ENCODE measurements at regions not wholly inside any gene's neighbourhood (a gene's known extent, or its start where the extent isn't known, plus 50 kb on each side); places are given as distances from the start of the nearest gene placed in this dataset.

DNA sequence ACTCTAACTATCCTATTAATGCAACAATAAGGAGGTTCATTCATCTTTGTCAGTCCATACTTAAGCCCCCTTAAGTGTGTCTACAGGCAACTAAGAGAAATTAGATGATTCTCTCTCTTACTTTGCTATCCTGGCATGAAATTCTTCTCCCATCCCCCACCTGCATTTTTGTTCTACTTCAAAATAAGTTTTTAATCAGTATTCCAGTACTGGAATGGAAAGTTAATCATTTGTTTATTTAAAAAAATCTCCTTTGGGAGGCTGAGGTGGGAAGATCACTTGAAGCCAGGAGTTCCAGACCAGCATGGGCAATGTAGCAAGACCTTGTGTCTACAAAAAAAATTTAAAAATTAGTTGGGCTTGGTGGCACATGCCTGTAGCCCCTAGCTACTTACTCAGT is 222.1 kb downstream of the MZT1 start (continued):
- TF ChIP-seq, protein P1, sequence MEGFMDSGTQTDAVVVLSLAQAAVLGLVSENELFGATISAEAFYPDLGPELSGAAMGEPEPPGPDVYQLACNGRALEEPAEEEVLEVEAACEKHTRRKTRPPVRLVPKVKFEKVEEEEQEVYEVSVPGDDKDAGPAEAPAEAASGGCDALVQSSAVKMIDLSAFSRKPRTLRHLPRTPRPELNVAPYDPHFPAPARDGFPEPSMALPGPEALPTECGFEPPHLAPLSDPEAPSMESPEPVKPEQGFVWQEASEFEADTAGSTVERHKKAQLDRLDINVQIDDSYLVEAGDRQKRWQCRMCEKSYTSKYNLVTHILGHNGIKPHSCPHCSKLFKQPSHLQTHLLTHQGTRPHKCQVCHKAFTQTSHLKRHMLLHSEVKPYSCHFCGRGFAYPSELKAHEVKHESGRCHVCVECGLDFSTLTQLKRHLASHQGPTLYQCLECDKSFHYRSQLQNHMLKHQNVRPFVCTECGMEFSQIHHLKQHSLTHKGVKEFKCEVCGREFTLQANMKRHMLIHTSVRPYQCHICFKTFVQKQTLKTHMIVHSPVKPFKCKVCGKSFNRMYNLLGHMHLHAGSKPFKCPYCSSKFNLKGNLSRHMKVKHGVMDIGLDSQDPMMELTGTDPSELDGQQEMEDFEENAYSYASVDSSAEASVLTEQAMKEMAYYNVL (CRISPR knock-in tag; IDR thresholded peaks at IDR 0.05; ENCODE audit: borderline replicate concordance), result no peak
- no peak for TF ChIP-seq SOX5 (CRISPR knock-in tag; IDR thresholded peaks at IDR 0.05; ENCODE audit: borderline replicate concordance)
- TF ChIP-seq, protein P2, sequence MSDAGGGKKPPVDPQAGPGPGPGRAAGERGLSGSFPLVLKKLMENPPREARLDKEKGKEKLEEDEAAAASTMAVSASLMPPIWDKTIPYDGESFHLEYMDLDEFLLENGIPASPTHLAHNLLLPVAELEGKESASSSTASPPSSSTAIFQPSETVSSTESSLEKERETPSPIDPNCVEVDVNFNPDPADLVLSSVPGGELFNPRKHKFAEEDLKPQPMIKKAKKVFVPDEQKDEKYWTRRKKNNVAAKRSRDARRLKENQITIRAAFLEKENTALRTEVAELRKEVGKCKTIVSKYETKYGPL (CRISPR knock-in tag; IDR thresholded peaks at IDR 0.05), result no peak

DNA sequence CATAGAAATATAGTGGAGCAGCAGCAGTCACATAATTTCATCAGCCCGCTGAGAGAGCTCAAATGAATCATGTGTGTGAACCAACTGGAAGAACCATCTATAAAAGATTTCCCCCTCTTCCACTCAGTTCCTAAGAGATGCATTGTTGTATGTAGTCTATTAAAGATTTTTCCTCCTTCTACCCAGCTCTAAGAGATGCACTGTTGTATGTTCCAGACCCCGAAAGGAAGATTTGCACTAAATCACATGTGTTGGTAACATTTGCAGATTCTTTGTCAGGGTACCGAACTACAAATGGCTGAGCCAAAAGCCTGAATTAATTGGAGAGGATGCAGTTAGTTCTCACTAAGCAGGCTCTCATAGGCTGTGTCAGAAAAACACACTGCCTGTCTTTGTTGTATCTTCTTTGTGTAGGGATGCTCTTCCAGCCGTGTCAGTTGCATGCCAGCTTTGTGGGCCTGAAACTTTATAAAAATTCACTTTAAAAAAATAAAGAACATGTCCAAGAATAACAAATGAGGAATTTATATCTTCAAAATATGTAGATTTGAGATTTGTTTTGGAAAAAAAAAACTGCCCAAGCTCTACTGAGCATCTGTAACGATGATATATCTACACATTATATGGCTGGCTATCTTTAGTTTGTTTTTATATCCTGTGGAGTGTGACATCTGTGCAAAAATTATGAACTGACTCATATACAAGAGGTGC is 223.1 kb downstream of the MZT1 start:
- H3K27ac ChIP-seq (ENCODE audit: extremely low read length, insufficient read depth, low read length), result no peak overlapping the region
- no peaks in the 10 kb centered on the region for H3K27me3 ChIP-seq (ENCODE audit: control insufficient read depth in 1 of 2, insufficient read depth in 2 of 2, low read length in 2 of 2)
- DNase-seq (ENCODE audit: low spot score) (no peak), FAIRE-seq (no peak), ATAC-seq (peak; percentile 37; the same call in 1 of the 3 replicates)
- H3K4me1 ChIP-seq (ENCODE audit: insufficient read depth, low read length), result peaks cover 36% of the 10 kb centered on the region
- ChIA-PET CTCF (ENCODE audit: low intra/inter-chr PET ratio, low total read pairs) (no interaction called here), POLR2A (no interaction called here)
- H3K79me2 ChIP-seq (ENCODE audit: insufficient read depth, low read length), result no peaks in the 10 kb centered on the region
- no peak overlapping the region for H2AFZ ChIP-seq (ENCODE audit: low read length)
- in situ Hi-C loops (cut with HindIII; ENCODE audit: extremely low pct_ligation_motif_present, low pct_unique_long_range_greater_than_20kb) (no loop called here), intact Hi-C loops (cut with micrococcal nuclease; ENCODE audit: unreplicated experiment) (no loop called here)
- H3K9ac ChIP-seq (ENCODE audit: insufficient read depth, low read depth, low read length), result no peak overlapping the region
- no peaks in the 10 kb centered on the region for H3K9me3 ChIP-seq (ENCODE audit: low read length)
- 30% methylated on average over 5 of the region's 5 CpGs for WGBS (ENCODE audit: low lambda C conversion rate)
- H3K4me2 ChIP-seq (ENCODE audit: low read depth, low read length), result no peak overlapping the region
- no peak overlapping the region for H3K4me3 ChIP-seq (replicated peaks in 1 of 3; ENCODE audit: insufficient read depth in 1 of 3, low read depth in 2 of 3, low read length in 3 of 3)
- no peaks in the 10 kb centered on the region for H4K20me1 ChIP-seq (ENCODE audit: insufficient read depth, low read length)
- no TSS peak for BruUV-seq (replicated peaks)
- TF ChIP-seq MTA1 (CRISPR knock-in tag; IDR thresholded peaks at IDR 0.05; ENCODE audit: borderline replicate concordance), result no peak
- no peak for TF ChIP-seq ZNF331 (CRISPR knock-in tag; IDR thresholded peaks at IDR 0.05)
- no peak for TF ChIP-seq MEIS2 (CRISPR knock-in tag; IDR thresholded peaks at IDR 0.05)
- TF ChIP-seq ZNF816 (CRISPR knock-in tag; IDR thresholded peaks at IDR 0.05; ENCODE audit: borderline replicate concordance), result no peak
- TF ChIP-seq, protein P3, sequence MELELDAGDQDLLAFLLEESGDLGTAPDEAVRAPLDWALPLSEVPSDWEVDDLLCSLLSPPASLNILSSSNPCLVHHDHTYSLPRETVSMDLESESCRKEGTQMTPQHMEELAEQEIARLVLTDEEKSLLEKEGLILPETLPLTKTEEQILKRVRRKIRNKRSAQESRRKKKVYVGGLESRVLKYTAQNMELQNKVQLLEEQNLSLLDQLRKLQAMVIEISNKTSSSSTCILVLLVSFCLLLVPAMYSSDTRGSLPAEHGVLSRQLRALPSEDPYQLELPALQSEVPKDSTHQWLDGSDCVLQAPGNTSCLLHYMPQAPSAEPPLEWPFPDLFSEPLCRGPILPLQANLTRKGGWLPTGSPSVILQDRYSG (CRISPR knock-in tag; IDR thresholded peaks at IDR 0.05), result no peak
- no peak for TF ChIP-seq CCAR2 (optimal IDR thresholded peaks at IDR 0.05; ENCODE audit: low read depth, low read length)
- TF ChIP-seq, protein P4, sequence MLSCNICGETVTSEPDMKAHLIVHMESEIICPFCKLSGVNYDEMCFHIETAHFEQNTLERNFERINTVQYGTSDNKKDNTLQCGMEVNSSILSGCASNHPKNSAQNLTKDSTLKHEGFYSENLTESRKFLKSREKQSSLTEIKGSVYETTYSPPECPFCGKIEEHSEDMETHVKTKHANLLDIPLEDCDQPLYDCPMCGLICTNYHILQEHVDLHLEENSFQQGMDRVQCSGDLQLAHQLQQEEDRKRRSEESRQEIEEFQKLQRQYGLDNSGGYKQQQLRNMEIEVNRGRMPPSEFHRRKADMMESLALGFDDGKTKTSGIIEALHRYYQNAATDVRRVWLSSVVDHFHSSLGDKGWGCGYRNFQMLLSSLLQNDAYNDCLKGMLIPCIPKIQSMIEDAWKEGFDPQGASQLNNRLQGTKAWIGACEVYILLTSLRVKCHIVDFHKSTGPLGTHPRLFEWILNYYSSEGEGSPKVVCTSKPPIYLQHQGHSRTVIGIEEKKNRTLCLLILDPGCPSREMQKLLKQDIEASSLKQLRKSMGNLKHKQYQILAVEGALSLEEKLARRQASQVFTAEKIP (CRISPR knock-in tag; IDR thresholded peaks at IDR 0.05; ENCODE audit: borderline replicate concordance), result no peak
- TF ChIP-seq, protein P5, sequence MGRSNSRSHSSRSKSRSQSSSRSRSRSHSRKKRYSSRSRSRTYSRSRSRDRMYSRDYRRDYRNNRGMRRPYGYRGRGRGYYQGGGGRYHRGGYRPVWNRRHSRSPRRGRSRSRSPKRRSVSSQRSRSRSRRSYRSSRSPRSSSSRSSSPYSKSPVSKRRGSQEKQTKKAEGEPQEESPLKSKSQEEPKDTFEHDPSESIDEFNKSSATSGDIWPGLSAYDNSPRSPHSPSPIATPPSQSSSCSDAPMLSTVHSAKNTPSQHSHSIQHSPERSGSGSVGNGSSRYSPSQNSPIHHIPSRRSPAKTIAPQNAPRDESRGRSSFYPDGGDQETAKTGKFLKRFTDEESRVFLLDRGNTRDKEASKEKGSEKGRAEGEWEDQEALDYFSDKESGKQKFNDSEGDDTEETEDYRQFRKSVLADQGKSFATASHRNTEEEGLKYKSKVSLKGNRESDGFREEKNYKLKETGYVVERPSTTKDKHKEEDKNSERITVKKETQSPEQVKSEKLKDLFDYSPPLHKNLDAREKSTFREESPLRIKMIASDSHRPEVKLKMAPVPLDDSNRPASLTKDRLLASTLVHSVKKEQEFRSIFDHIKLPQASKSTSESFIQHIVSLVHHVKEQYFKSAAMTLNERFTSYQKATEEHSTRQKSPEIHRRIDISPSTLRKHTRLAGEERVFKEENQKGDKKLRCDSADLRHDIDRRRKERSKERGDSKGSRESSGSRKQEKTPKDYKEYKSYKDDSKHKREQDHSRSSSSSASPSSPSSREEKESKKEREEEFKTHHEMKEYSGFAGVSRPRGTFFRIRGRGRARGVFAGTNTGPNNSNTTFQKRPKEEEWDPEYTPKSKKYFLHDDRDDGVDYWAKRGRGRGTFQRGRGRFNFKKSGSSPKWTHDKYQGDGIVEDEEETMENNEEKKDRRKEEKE (IDR thresholded peaks at IDR 0.05), result no peak
- TF ChIP-seq, protein P6, sequence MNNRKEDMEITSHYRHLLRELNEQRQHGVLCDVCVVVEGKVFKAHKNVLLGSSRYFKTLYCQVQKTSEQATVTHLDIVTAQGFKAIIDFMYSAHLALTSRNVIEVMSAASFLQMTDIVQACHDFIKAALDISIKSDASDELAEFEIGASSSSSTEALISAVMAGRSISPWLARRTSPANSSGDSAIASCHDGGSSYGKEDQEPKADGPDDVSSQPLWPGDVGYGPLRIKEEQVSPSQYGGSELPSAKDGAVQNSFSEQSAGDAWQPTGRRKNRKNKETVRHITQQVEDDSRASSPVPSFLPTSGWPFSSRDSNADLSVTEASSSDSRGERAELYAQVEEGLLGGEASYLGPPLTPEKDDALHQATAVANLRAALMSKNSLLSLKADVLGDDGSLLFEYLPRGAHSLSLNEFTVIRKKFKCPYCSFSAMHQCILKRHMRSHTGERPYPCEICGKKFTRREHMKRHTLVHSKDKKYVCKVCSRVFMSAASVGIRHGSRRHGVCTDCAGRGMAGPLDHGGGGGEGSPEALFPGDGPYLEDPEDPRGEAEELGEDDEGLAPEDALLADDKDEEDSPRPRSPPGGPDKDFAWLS (CRISPR knock-in tag; IDR thresholded peaks at IDR 0.05; ENCODE audit: borderline replicate concordance), result no peak
- H3K36me3 ChIP-seq (replicated peaks in 1 of 2; ENCODE audit: control insufficient read depth in 1 of 2, insufficient read depth in 2 of 2, low read length in 2 of 2), result no peaks in the 10 kb centered on the region
